ENCODE measurements at regions not wholly inside any gene's neighbourhood (a gene's known extent, or its start where the extent isn't known, plus 50 kb on each side); places are given as distances from the start of the nearest gene placed in this dataset.

- Histone ChIP-seq H3K4me3 (ENCODE audit: control insufficient read depth in 2 of 3, extremely low read depth in 1 of 3, insufficient read depth in 2 of 3, low read depth in 1 of 3, low read length in 3 of 3) (no peak overlapping the region), H3K36me3 (ENCODE audit: control insufficient read depth in 2 of 2, extremely low read depth in 1 of 2, insufficient read depth in 2 of 2, low read length in 2 of 2) (no peaks in the 10 kb centered on the region), H2AFZ (ENCODE audit: control insufficient read depth, low read length) (no peak overlapping the region), H3K9ac (ENCODE audit: control insufficient read depth, extremely low read depth, insufficient read depth, low read length) (no peak overlapping the region), H3K27ac (ENCODE audit: control insufficient read depth, insufficient read depth, low read length) (no peak overlapping the region), H3K4me1 (ENCODE audit: control insufficient read depth, extremely low read depth, insufficient read depth, low read length) (no peaks in the 10 kb centered on the region), H3K9me3 (ENCODE audit: control insufficient read depth, low read depth, low read length) (no peaks in the 10 kb centered on the region), H4K20me1 (ENCODE audit: control insufficient read depth, extremely low read depth, insufficient read depth, low read length) (no peaks in the 10 kb centered on the region), H3K9me1 (ENCODE audit: control insufficient read depth, extremely low read depth, insufficient read depth, low read length) (no peaks in the 10 kb centered on the region), H3K27me3 (ENCODE audit: control insufficient read depth, extremely low read depth, insufficient read depth, low read length) (no peaks in the 10 kb centered on the region), H3K79me2 (ENCODE audit: control insufficient read depth, insufficient read depth, low read length) (no peaks in the 10 kb centered on the region), H3K4me2 (ENCODE audit: control insufficient read depth, extremely low read depth, insufficient read depth, low read depth, low read length) (no peak overlapping the region)
- DNase-seq (ENCODE audit: low read depth, low spot score): no peak
- dilution Hi-C loops (cut with MboI; ENCODE audit: extremely low pct_ligation_motif_present, low sequenced_read_pairs): no loop called here
- no peak for TF ChIP-seq CTCF (optimal IDR thresholded peaks at IDR 0.05 in 1 of 3, IDR thresholded peaks at IDR 0.05 in 1 of 3, conservative IDR thresholded peaks at IDR 0.05 in 1 of 3; ENCODE audit: extremely low read depth in 1 of 3, insufficient read depth in 2 of 3, low read length in 3 of 3)
- no peak for TF ChIP-seq EZH2 (IDR thresholded peaks at IDR 0.05; ENCODE audit: low read length)
- no peak for FAIRE-seq
Measured at GRCh38 chr6:150527100-150527499, 72.6 kb upstream of the PLEKHG1 start.

- Histone ChIP-seq H3K9me1 (ENCODE audit: control insufficient read depth, extremely low read depth, insufficient read depth, low read length) (no peaks in the 10 kb centered on the region), H3K79me2 (ENCODE audit: control insufficient read depth, insufficient read depth, low read length) (no peaks in the 10 kb centered on the region), H4K20me1 (ENCODE audit: control insufficient read depth, extremely low read depth, insufficient read depth, low read length) (no peaks in the 10 kb centered on the region), H3K9me3 (ENCODE audit: control insufficient read depth, low read depth, low read length) (no peaks in the 10 kb centered on the region), H3K27me3 (ENCODE audit: control insufficient read depth, extremely low read depth, insufficient read depth, low read length) (no peaks in the 10 kb centered on the region), H3K9ac (ENCODE audit: control insufficient read depth, extremely low read depth, insufficient read depth, low read length) (no peak overlapping the region), H3K27ac (ENCODE audit: control insufficient read depth, insufficient read depth, low read length) (no peak overlapping the region), H3K4me1 (ENCODE audit: control insufficient read depth, extremely low read depth, insufficient read depth, low read length) (no peaks in the 10 kb centered on the region), H2AFZ (ENCODE audit: control insufficient read depth, low read length) (no peak overlapping the region), H3K4me2 (ENCODE audit: control insufficient read depth, extremely low read depth, insufficient read depth, low read depth, low read length) (no peak overlapping the region), H3K4me3 (ENCODE audit: control insufficient read depth in 2 of 3, extremely low read depth in 1 of 3, insufficient read depth in 2 of 3, low read depth in 1 of 3, low read length in 3 of 3) (no peak overlapping the region), H3K36me3 (ENCODE audit: control insufficient read depth in 2 of 2, extremely low read depth in 1 of 2, insufficient read depth in 2 of 2, low read length in 2 of 2) (no peaks in the 10 kb centered on the region)
- FAIRE-seq: no peak
- TF ChIP-seq CTCF (optimal IDR thresholded peaks at IDR 0.05 in 1 of 3, IDR thresholded peaks at IDR 0.05 in 1 of 3, conservative IDR thresholded peaks at IDR 0.05 in 1 of 3; ENCODE audit: extremely low read depth in 1 of 3, insufficient read depth in 2 of 3, low read length in 3 of 3): no peak
- no peak for TF ChIP-seq EZH2 (IDR thresholded peaks at IDR 0.05; ENCODE audit: low read length)
- DNase-seq (ENCODE audit: low read depth, low spot score): no peak
- dilution Hi-C loops (cut with MboI; ENCODE audit: extremely low pct_ligation_motif_present, low sequenced_read_pairs): no loop called here
Measured at GRCh38 chr6:150528648-150529285, 70.9 kb upstream of the PLEKHG1 start.

Measured in keratinocyte (primary cell).